Calu3 (cell line): ENCODE measurements at regions not wholly inside any gene's neighbourhood (a gene's known extent, or its start where the extent isn't known, plus 50 kb on each side); places are given as distances from the start of the nearest gene placed in this dataset.

Source experiments
- BruUV-seq: library from RNA; stranded (reverse); fragments of 400-500 nt; replicated peaks from 2 replicates; lab custom pipeline; 2021; lab: Mats Ljungman, UMichigan
- CTCF ChIA-PET: fragments of 300-600 bp; sonication (Branson Sonifier 250); formaldehyde crosslinking; loops from one replicate; lab custom pipeline; 2022; ENCODE audit warnings: antibody characterized with exemption; lab: Charles Lee
- DNase-seq: peaks from one replicate; pipeline ENCODE4 v3.0.0; 2022
- H3K27ac Mint-ChIP-seq: one replicate; pipeline ENCODE4 v1.8.0; 2022; ENCODE audit warnings: mixed read lengths; ENCODE audit not compliant: unreplicated experiment
- H3K27me3 Mint-ChIP-seq: one replicate; pipeline ENCODE4 v1.8.0; 2022; ENCODE audit warnings: mixed read lengths; ENCODE audit not compliant: unreplicated experiment
- H3K36me3 Mint-ChIP-seq: one replicate; pipeline ENCODE4 v1.8.0; 2022; ENCODE audit warnings: mild to moderate bottlenecking, moderate library complexity, mixed read lengths; ENCODE audit not compliant: insufficient read depth, unreplicated experiment
- H3K4me1 Mint-ChIP-seq: one replicate; pipeline ENCODE4 v1.8.0; 2022; ENCODE audit warnings: mild to moderate bottlenecking, low read depth, mixed read lengths; ENCODE audit not compliant: unreplicated experiment
- H3K4me3 Mint-ChIP-seq: one replicate; pipeline ENCODE4 v1.8.0; 2022; ENCODE audit warnings: mild to moderate bottlenecking, low read depth, moderate library complexity, mixed read lengths; ENCODE audit not compliant: unreplicated experiment
- H3K9me3 Mint-ChIP-seq: one replicate; pipeline ENCODE4 v1.8.0; 2022; ENCODE audit warnings: low read depth, mixed read lengths; ENCODE audit not compliant: unreplicated experiment
- intact Hi-C: fragments of 100-400 bp; cut with micrococcal nuclease; formaldehyde crosslinking; loops from one replicate; pipeline ENCODE4 v1.10.0; 2022; ENCODE audit not compliant: unreplicated experiment
- TF ChIP-seq, protein P1 (sequence below): fragments of 200-600 bp; IDR thresholded peaks from one replicate; pipeline ENCODE4 v1.8.0; 2022; ENCODE audit warnings: antibody characterized with exemption; ENCODE audit not compliant: unreplicated experiment

DNA sequence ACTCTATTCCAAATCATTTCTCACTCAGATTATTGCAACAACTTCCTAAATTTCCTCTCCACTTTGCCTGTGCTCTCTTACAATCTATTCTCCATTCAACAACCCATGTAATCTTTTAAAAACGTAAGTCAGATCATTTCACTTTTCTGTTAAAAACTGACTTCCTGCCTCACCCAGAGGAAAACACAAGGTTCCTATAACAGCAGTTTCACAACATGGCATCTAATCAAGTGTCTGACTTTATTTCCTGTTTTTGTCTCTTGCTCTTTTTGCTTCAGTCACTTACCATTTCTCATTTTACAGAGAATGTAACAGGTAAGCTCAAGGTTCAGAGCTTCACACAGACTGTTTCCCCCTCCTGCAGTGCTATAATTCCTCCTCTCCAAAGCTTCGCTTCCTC is 560.7 kb downstream of the LRRIQ3 start:
- intact Hi-C loops = no loop called here
- no TSS peak for BruUV-seq
- no peak for DNase-seq
- H3K36me3 Mint-ChIP-seq = no peaks in the 10 kb centered on the region
- H3K27ac Mint-ChIP-seq = no peak overlapping the region
- TF ChIP-seq, protein P1, sequence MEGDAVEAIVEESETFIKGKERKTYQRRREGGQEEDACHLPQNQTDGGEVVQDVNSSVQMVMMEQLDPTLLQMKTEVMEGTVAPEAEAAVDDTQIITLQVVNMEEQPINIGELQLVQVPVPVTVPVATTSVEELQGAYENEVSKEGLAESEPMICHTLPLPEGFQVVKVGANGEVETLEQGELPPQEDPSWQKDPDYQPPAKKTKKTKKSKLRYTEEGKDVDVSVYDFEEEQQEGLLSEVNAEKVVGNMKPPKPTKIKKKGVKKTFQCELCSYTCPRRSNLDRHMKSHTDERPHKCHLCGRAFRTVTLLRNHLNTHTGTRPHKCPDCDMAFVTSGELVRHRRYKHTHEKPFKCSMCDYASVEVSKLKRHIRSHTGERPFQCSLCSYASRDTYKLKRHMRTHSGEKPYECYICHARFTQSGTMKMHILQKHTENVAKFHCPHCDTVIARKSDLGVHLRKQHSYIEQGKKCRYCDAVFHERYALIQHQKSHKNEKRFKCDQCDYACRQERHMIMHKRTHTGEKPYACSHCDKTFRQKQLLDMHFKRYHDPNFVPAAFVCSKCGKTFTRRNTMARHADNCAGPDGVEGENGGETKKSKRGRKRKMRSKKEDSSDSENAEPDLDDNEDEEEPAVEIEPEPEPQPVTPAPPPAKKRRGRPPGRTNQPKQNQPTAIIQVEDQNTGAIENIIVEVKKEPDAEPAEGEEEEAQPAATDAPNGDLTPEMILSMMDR = no peak
- H3K4me3 Mint-ChIP-seq = no peak overlapping the region
- H3K27me3 Mint-ChIP-seq = no peaks in the 10 kb centered on the region
- H3K4me1 Mint-ChIP-seq = no peaks in the 10 kb centered on the region
- CTCF ChIA-PET = no interaction called here
- H3K9me3 Mint-ChIP-seq = no peaks in the 10 kb centered on the region

DNA sequence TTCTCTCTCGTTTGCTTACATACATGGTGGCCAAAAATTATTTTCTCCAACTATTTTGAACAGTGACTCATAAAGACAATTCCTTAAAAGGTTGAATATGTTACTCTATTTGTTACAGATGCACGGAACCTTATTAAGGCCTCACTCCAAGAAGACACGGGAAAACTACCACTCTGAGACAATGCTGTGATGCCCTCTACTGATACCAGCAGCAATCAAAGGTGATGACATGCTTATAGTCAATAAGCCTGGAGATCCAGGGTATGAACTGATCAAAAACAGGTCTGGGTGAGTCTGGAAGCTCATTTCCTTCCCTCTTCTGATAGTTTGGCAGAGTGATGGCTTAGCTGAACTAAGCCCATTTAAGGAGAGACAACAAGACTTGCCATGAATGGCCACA is 563.0 kb downstream of the LRRIQ3 start:
- no peaks in the 10 kb centered on the region for H3K4me1 Mint-ChIP-seq
- BruUV-seq = no TSS peak
- TF ChIP-seq, protein P1 = no peak
- H3K36me3 Mint-ChIP-seq = no peaks in the 10 kb centered on the region
- no peak overlapping the region for H3K4me3 Mint-ChIP-seq
- no peaks in the 10 kb centered on the region for H3K27me3 Mint-ChIP-seq
- intact Hi-C loops = loop anchor here (1.0 kb wide), 1 partner anchor 183 kb away; no protein-coding TSS in a partner anchor
- DNase-seq = no peak
- CTCF ChIA-PET = no interaction called here
- H3K27ac Mint-ChIP-seq = no peak overlapping the region
- H3K9me3 Mint-ChIP-seq = no peaks in the 10 kb centered on the region

DNA sequence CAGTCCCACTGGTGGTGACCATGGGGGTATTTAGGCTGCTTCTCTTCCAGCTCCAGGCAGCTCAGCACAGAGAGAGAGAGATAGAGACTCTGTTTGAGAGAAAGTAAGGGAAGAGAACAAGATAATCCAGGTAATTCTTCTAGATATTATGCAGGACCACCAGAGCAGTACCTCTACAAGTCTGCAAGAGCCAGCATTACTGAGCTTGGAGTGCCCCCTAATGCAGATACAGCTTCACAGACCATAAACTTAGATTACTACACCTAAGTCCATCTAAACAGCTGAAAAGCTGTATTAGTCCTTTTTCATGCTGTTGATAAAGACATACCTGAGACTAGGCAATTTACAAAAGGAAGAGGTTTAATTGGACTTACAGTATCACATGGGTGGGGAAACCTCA is 570.3 kb downstream of the LRRIQ3 start:
- no peak for DNase-seq
- intact Hi-C loops = no loop called here
- Mint-ChIP-seq H3K4me3 (no peak overlapping the region), H3K27ac (no peak overlapping the region), H3K4me1 (no peaks in the 10 kb centered on the region), H3K36me3 (no peaks in the 10 kb centered on the region), H3K27me3 (no peaks in the 10 kb centered on the region), H3K9me3 (peaks cover 3% of the 10 kb centered on the region)
- TF ChIP-seq, protein P1 = no peak
- BruUV-seq = no TSS peak
- CTCF ChIA-PET = no interaction called here

DNA sequence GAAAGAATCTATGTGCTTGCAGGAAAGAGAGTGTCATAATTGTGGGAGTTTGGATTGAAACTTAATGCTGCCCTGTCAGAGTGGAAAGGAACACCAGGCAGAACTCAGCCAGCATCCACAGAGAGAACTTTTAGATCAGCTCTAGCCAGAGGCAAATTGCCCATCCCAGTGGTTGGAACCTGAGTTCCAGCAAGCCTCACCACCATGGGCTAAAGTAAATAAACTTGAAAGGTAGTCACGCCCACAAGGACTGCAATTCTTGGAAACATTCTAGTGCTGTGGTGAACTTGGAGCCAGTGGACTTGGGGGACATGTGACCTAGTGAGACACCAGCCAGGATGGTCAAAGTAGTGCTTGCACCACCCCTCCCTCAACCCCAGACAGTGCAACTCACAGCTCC is 571.6 kb downstream of the LRRIQ3 start:
- TF ChIP-seq, protein P1 = no peak
- BruUV-seq = no TSS peak
- no peak for DNase-seq

More for the DNA sequence above, 571.6 kb downstream of the LRRIQ3 start:
- H3K4me1 Mint-ChIP-seq = no peaks in the 10 kb centered on the region
- H3K36me3 Mint-ChIP-seq = no peaks in the 10 kb centered on the region
- intact Hi-C loops = no loop called here
- CTCF ChIA-PET = no interaction called here
- no peak overlapping the region for H3K4me3 Mint-ChIP-seq
- H3K27ac Mint-ChIP-seq = no peak overlapping the region
- H3K9me3 Mint-ChIP-seq = peaks cover 3% of the 10 kb centered on the region
- H3K27me3 Mint-ChIP-seq = no peaks in the 10 kb centered on the region
